IMR-90 (cell line): ENCODE measurements at regions not wholly inside any gene's neighbourhood (a gene's known extent, or its start where the extent isn't known, plus 50 kb on each side); places are given as distances from the start of the nearest gene placed in this dataset.

ENCODE experiments used
- ATAC-seq: fragments of 200-7000 bp; cut with Tn5 transposase; 2 replicates; pipeline ENCODE4 v1.9.1; 2020; ENCODE audit warnings: low read depth, mild to moderate bottlenecking, moderate library complexity
- BruUV-seq: library from RNA; stranded (reverse); fragments of 400-500 nt; replicated peaks from 2 replicates; lab custom pipeline; 2021; lab: Mats Ljungman, UMichigan
- CTCF ChIA-PET: fragments of 300-600 bp; formaldehyde crosslinking; extraction: SDS; loops from one replicate; lab custom pipeline; 2021; ENCODE audit warnings: antibody characterized with exemption; lab: Yijun Ruan, JAX
- POLR2A ChIA-PET: fragments of 300-600 bp; sonication (Branson Sonifier 250); formaldehyde crosslinking; loops from one replicate; lab custom pipeline; 2022; ENCODE audit warnings: antibody characterized with exemption; ENCODE audit not compliant: unreplicated experiment; lab: Charles Lee
- DNase-seq: peaks from one replicate; pipeline ENCODE4 v3.0.0; 2013
- H2AFZ ChIP-seq: replicated peaks from 2 replicates; pipeline ENCODE3; 2013; ENCODE audit warnings: low read length, mild to moderate bottlenecking; ENCODE audit not compliant: poor library complexity
- H2AK5ac ChIP-seq: 2 replicates; pipeline ENCODE4 v1.6.1; 2013; ENCODE audit warnings: low read depth, low read length, inconsistent platforms
- H2AK9ac ChIP-seq: replicated peaks from 2 replicates; pipeline ENCODE3; 2013; ENCODE audit warnings: mild to moderate bottlenecking, low read depth, low read length, moderate library complexity; ENCODE audit not compliant: poor library complexity
- H2BK120ac ChIP-seq: 2 replicates; pipeline ENCODE4 v1.6.1; 2013; ENCODE audit warnings: low read depth, low read length, inconsistent platforms
- H2BK15ac ChIP-seq: 3 replicates; pipeline ENCODE4 v1.6.1; 2013; ENCODE audit warnings: low read depth, low read length, inconsistent platforms
- H2BK20ac ChIP-seq: 2 replicates; pipeline ENCODE4 v1.6.1; 2013; ENCODE audit warnings: low read depth, mild to moderate bottlenecking, inconsistent platforms, low read length, moderate library complexity
- H2BK5ac ChIP-seq: 2 replicates; pipeline ENCODE4 v1.6.1; 2013; ENCODE audit warnings: mild to moderate bottlenecking, low read depth, low read length, inconsistent platforms; ENCODE audit not compliant: poor library complexity, severe bottlenecking
- H3K14ac ChIP-seq: replicated peaks from 2 replicates; pipeline ENCODE4 v1.6.1; 2013; ENCODE audit warnings: low read depth, low read length, inconsistent platforms
- H3K18ac ChIP-seq: 2 replicates; pipeline ENCODE4 v1.6.1; 2013; ENCODE audit warnings: low read depth, low read length, control low read depth
- H3K23ac ChIP-seq: 2 replicates; pipeline ENCODE4 v1.6.1; 2013; ENCODE audit warnings: low read depth, low read length, inconsistent platforms
- H3K27ac ChIP-seq: 2 replicates; pipeline ENCODE4 v1.5.1; 2013; ENCODE audit warnings: mild to moderate bottlenecking, control low read depth, low read length; ENCODE audit not compliant: insufficient read depth
- H3K27me3 ChIP-seq: 2 replicates; pipeline ENCODE4 v1.6.1; 2013; ENCODE audit warnings: low read length; ENCODE audit not compliant: control insufficient read depth, insufficient read depth
- H3K36me3 ChIP-seq: 2 replicates; pipeline ENCODE4 v1.6.1; 2013; ENCODE audit warnings: low read length, mixed read lengths; ENCODE audit not compliant: control insufficient read depth, insufficient read depth
- H3K4ac ChIP-seq: 2 replicates; pipeline ENCODE4 v1.6.1; 2013; ENCODE audit warnings: low read depth, low read length, inconsistent platforms
- H3K4me1 ChIP-seq: 2 replicates; pipeline ENCODE4 v1.6.1; 2013; ENCODE audit warnings: low read length, mixed read lengths; ENCODE audit not compliant: control insufficient read depth, insufficient read depth
- H3K4me2 ChIP-seq: 2 replicates; pipeline ENCODE4 v1.6.1; 2013; ENCODE audit warnings: low read depth, mild to moderate bottlenecking, control low read depth, low read length, moderate library complexity
- H3K4me3 ChIP-seq: 2 replicates; pipeline ENCODE4 v1.5.1; 2013; ENCODE audit warnings: low read depth, mild to moderate bottlenecking, control low read depth, low read length, moderate library complexity; ENCODE audit not compliant: insufficient read depth
- H3K56ac ChIP-seq: 2 replicates; pipeline ENCODE4 v1.6.1; 2013; ENCODE audit warnings: low read length, inconsistent platforms; ENCODE audit not compliant: insufficient read depth; ENCODE audit errors: extremely low read depth
- H3K79me1 ChIP-seq, 2 experiments: 2 replicates each; pipeline ENCODE4 v1.6.1; 2013; ENCODE audit warnings: low read length in 2 of 2, inconsistent platforms in 1 of 2, low read depth in 1 of 2
- H3K9ac ChIP-seq: 2 replicates; pipeline ENCODE4 v1.6.1; 2013; ENCODE audit warnings: low read depth, low read length, control low read depth
- H3K9me1 ChIP-seq: 2 replicates; pipeline ENCODE4 v1.6.1; 2013; ENCODE audit warnings: low read length, inconsistent platforms; ENCODE audit not compliant: insufficient read depth
- H3K9me3 ChIP-seq: 2 replicates; pipeline ENCODE4 v1.6.1; 2013; ENCODE audit warnings: low read length; ENCODE audit not compliant: control insufficient read depth, insufficient read depth
- H4K20me1 ChIP-seq: 2 replicates; pipeline ENCODE4 v1.6.1; 2013; ENCODE audit warnings: low read length, inconsistent platforms; ENCODE audit not compliant: insufficient read depth
- H4K5ac ChIP-seq: 2 replicates; pipeline ENCODE4 v1.6.1; 2013; ENCODE audit warnings: mild to moderate bottlenecking, low read depth, low read length, control low read depth
- H4K8ac ChIP-seq, 2 experiments: 2 replicates each; pipeline ENCODE4 v1.6.1; 2013; ENCODE audit warnings: low read depth in 2 of 2, low read length in 2 of 2, control low read depth in 1 of 2, inconsistent platforms in 1 of 2
- H4K91ac ChIP-seq: 2 replicates; pipeline ENCODE4 v1.6.1; 2013; ENCODE audit warnings: low read depth, low read length, inconsistent platforms; ENCODE audit not compliant: insufficient read depth
- BHLHE40 ChIP-seq: fragments of 150-350 bp; IDR thresholded peaks from 2 replicates; pipeline ENCODE4 v1.6.1; 2016; ENCODE audit warnings: mild to moderate bottlenecking, low read depth, low read length
- CEBPB ChIP-seq: IDR thresholded peaks from 2 replicates; pipeline ENCODE4 v1.6.1; 2012; ENCODE audit warnings: low read depth, low read length, improper control_type of control experiment
- CHD1 ChIP-seq: IDR thresholded peaks from 2 replicates; pipeline ENCODE4 v1.6.1; 2012; ENCODE audit warnings: low read depth, low read length, improper control_type of control experiment
- CTCF ChIP-seq: conservative IDR thresholded peaks from 2 replicates; pipeline ENCODE4 v1.5.1; 2012; ENCODE audit warnings: mild to moderate bottlenecking, low read depth, low read length, improper control_type of control experiment
- ELK1 ChIP-seq: fragments of 150-350 bp; IDR thresholded peaks from 2 replicates; pipeline ENCODE4 v1.6.1; 2016; ENCODE audit warnings: low read depth, mild to moderate bottlenecking, low read length, moderate library complexity, borderline replicate concordance
- FOS ChIP-seq: fragments of 150-350 bp; IDR thresholded peaks from 2 replicates; pipeline ENCODE4 v1.6.1; 2016; ENCODE audit warnings: low read depth, low read length
- MAFK ChIP-seq: IDR thresholded peaks from 2 replicates; pipeline ENCODE4 v1.6.1; 2012; ENCODE audit warnings: low read depth, low read length, improper control_type of control experiment
- MAZ ChIP-seq: IDR thresholded peaks from 2 replicates; pipeline ENCODE4 v1.6.1; 2012; ENCODE audit warnings: low read depth, mild to moderate bottlenecking, low read length, improper control_type of control experiment, moderate library complexity, borderline replicate concordance
- MXI1 ChIP-seq: IDR thresholded peaks from 2 replicates; pipeline ENCODE4 v1.6.1; 2012; ENCODE audit warnings: low read depth, mild to moderate bottlenecking, low read length, moderate library complexity, borderline replicate concordance
- NFE2L2 ChIP-seq: fragments of 150-350 bp; IDR thresholded peaks from 2 replicates; pipeline ENCODE4 v1.6.1; 2016; ENCODE audit warnings: low read depth, mild to moderate bottlenecking, low read length
- POLR2A ChIP-seq: IDR thresholded peaks from 2 replicates; pipeline ENCODE4 v1.6.1; 2012; ENCODE audit warnings: mild to moderate bottlenecking, low read depth, low read length
- RAD21 ChIP-seq: IDR thresholded peaks from 2 replicates; pipeline ENCODE4 v1.6.1; 2012; ENCODE audit warnings: low read length, improper control_type of control experiment
- RCOR1 ChIP-seq: IDR thresholded peaks from 2 replicates; pipeline ENCODE4 v1.6.1; 2012; ENCODE audit warnings: mild to moderate bottlenecking, low read length, improper control_type of control experiment; ENCODE audit not compliant: insufficient replicate concordance
- RFX5 ChIP-seq: IDR thresholded peaks from 2 replicates; pipeline ENCODE4 v1.8.0; 2012; ENCODE audit warnings: low read depth, mild to moderate bottlenecking, low read length, moderate library complexity
- SMC3 ChIP-seq: fragments of 150-350 bp; IDR thresholded peaks from 2 replicates; pipeline ENCODE4 v1.6.1; 2016; ENCODE audit warnings: low read depth, mild to moderate bottlenecking, antibody characterized with exemption, low read length, moderate library complexity
- USF2 ChIP-seq: fragments of 150-350 bp; IDR thresholded peaks from 2 replicates; pipeline ENCODE4 v1.6.1; 2017; ENCODE audit warnings: mild to moderate bottlenecking, antibody characterized with exemption, low read length, low read depth
- WGBS, 2 experiments: methylation state at CpG; one replicate each; pipeline versions ENCODE4 v1.1.5 to v1.1.7; 2013; ENCODE audit warnings: missing lambda C conversion rate in 2 of 2; ENCODE audit not compliant: insufficient read length in 1 of 2; ENCODE audit errors: extremely low coverage in 2 of 2; 5-methylcytosine and 5-hydroxymethylcytosine counted together
- dilution Hi-C: fragments of 300-500 bp; cut with HindIII; formaldehyde crosslinking; loops from one replicate; pipeline ENCODE4 v1.14.3; 2018; ENCODE audit warnings: low sequenced_read_pairs; ENCODE audit not compliant: unreplicated experiment
- in situ Hi-C: fragments of 300-500 bp; cut with MboI; formaldehyde crosslinking; loops from 3 replicates; pipeline ENCODE4 v1.14.3; 2019; ENCODE audit warnings: low sequenced_read_pairs, inconsistent platforms, mixed read lengths
- intact Hi-C: fragments of 100-400 bp; cut with micrococcal nuclease; formaldehyde crosslinking; loops from 2 replicates; pipeline ENCODE4 v1.10.0; 2022

DNA sequence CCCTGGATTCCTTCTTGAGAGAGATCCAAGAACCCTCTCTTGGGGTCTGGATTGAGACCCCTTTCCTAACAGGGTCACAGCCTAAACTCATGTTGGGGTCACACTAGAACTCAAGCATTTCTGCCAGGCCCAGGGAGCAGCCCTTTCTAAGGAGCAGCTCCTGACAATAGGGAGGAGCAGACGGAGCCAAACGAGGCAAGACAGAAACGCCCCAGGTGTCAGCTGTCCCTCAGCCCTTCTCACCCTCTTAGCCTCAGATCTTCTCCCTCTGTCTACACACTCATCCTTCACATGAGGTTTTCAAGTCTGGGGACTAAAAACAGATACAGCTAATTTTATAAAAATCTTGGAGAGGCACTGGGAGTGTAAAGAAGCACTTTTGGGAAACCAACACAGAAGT lies 157.2 kb downstream of the SOCS6 start:
- no CpG with 5 or more reads among the region's 3 CpGs for WGBS, 2 experiments
- Histone ChIP-seq H2AFZ (no peak overlapping the region), H3K4me1 (no peaks in the 10 kb centered on the region), H3K9me1 (no peaks in the 10 kb centered on the region), H2BK15ac (no peak overlapping the region), H3K79me1 (no peaks in the 10 kb centered on the region), H3K27ac (no peak overlapping the region), H4K20me1 (no peaks in the 10 kb centered on the region), H2BK5ac (no peak overlapping the region), H3K27me3 (no peaks in the 10 kb centered on the region), H3K56ac (no peak overlapping the region), H3K9me3 (peaks cover 20% of the 10 kb centered on the region), H3K23ac (no peak overlapping the region), H2AK5ac (no peak overlapping the region), H3K9ac (no peak overlapping the region), H4K8ac (no peak overlapping the region), H2BK20ac (no peak overlapping the region), H4K91ac (no peak overlapping the region), H3K36me3 (no peaks in the 10 kb centered on the region), H2AK9ac (no peak overlapping the region), H3K18ac (no peak overlapping the region), H3K4me3 (no peak overlapping the region), H4K5ac (no peak overlapping the region), H3K4me2 (no peak overlapping the region), H3K14ac (no peak overlapping the region), H2BK120ac (no peak overlapping the region), H3K4ac (no peak overlapping the region)
- in situ Hi-C loops (loop anchor here (10.0 kb wide), 1 partner anchor 1601 kb away; no protein-coding TSS in a partner anchor), dilution Hi-C loops (loop anchor here (25.0 kb wide), 1 partner anchor 259 kb away; no protein-coding TSS in a partner anchor), intact Hi-C loops (no loop called here)
- no peak for TF ChIP-seq NFE2L2
- TF ChIP-seq ELK1, result no peak
- TF ChIP-seq POLR2A, result no peak
- TF ChIP-seq MAFK, result no peak
- TF ChIP-seq MAZ, result no peak
- no peak for TF ChIP-seq RFX5
- TF ChIP-seq RAD21, result no peak
- TF ChIP-seq BHLHE40, result no peak
- no peak for TF ChIP-seq RCOR1
- TF ChIP-seq CEBPB, result no peak
- TF ChIP-seq CTCF, result no peak
- TF ChIP-seq CHD1, result no peak
- no peak for TF ChIP-seq FOS
- no peak for TF ChIP-seq MXI1
- TF ChIP-seq SMC3, result no peak
- TF ChIP-seq USF2, result no peak
- CTCF ChIA-PET, result interaction anchor here (1.1 kb wide), 1 partner anchor 12 kb away, joined by 4 read pairs; no protein-coding TSS in a partner anchor
- POLR2A ChIA-PET, result no interaction called here
- ATAC-seq (no peak), DNase-seq (no peak)
- BruUV-seq, result no TSS peak
